ENCODE measurements at regions not wholly inside any gene's neighbourhood (a gene's known extent, or its start where the extent isn't known, plus 50 kb on each side); places are given as distances from the start of the nearest gene placed in this dataset.
"Not testable (repeated sequence)": the region's sequence is repeated elsewhere in the genome, so short reads cannot be mapped to it uniquely, and the experiment has no call there.

DNA sequence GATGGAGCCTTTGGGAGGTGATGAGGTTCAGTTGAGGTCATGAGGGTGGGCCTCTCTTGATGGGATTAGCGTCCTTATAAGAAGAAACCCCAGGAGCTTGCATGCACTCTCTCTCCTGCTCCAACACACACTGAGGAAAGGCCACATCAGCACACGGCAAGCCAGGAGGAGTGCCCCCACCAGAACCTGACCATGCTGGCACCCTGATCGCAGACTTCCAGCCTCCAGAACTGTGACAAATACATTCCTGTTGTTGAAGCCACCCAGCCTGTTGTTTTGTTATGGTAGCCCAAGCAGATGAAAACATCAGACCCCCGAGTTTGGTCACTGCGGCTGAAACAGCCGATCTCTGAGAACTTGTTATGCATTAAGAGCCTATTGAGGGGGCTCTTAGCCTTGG, 64.8 kb upstream of the SOD1 start:
- Histone ChIP-seq H3K9me3 (ENCODE audit: low read depth, low read length) (no peaks in the 10 kb centered on the region), H3K36me3 (ENCODE audit: insufficient read depth, low read length) (no peaks in the 10 kb centered on the region), H3K9ac (ENCODE audit: insufficient read length) (no peak overlapping the region), H3K4me3 (no peak overlapping the region), H3K27ac (no peak overlapping the region)
- TF ChIP-seq POLR2AphosphoS5 (IDR thresholded peaks at IDR 0.05; ENCODE audit: borderline replicate concordance, low read depth, low read length) (no peak), FOXP2 (optimal IDR thresholded peaks at IDR 0.05; ENCODE audit: control extremely low read depth, extremely low read length, insufficient read depth) (no peak), EZH2 (IDR thresholded peaks at IDR 0.05) (no peak)
- no peak for DNase-seq (ENCODE audit: low read depth, low spot score)

- TF ChIP-seq EZH2 (IDR thresholded peaks at IDR 0.05) = no peak
- TF ChIP-seq POLR2AphosphoS5 (IDR thresholded peaks at IDR 0.05; ENCODE audit: borderline replicate concordance, low read depth, low read length) = no peak
- TF ChIP-seq FOXP2 (optimal IDR thresholded peaks at IDR 0.05; ENCODE audit: control extremely low read depth, extremely low read length, insufficient read depth) = no peak
- H3K9me3 ChIP-seq (ENCODE audit: low read depth, low read length) = no peaks in the 10 kb centered on the region
- H3K9ac ChIP-seq (ENCODE audit: insufficient read length) = no peak overlapping the region
- DNase-seq (ENCODE audit: low read depth, low spot score) = no peak
- H3K4me3 ChIP-seq = no peak overlapping the region
- no peaks in the 10 kb centered on the region for H3K36me3 ChIP-seq (ENCODE audit: insufficient read depth, low read length)
- no peak overlapping the region for H3K27ac ChIP-seq
Measured at GRCh38 chr21:31594279-31594678, 65.2 kb upstream of the SOD1 start.

- TF ChIP-seq FOXP2 (optimal IDR thresholded peaks at IDR 0.05; ENCODE audit: control extremely low read depth, extremely low read length, insufficient read depth) = no peak
- no peak for TF ChIP-seq POLR2AphosphoS5 (IDR thresholded peaks at IDR 0.05; ENCODE audit: borderline replicate concordance, low read depth, low read length)
- TF ChIP-seq EZH2 (IDR thresholded peaks at IDR 0.05) = no peak
- Histone ChIP-seq H3K9me3 (ENCODE audit: low read depth, low read length) (no peaks in the 10 kb centered on the region), H3K36me3 (ENCODE audit: insufficient read depth, low read length) (no peaks in the 10 kb centered on the region), H3K4me3 (no peak overlapping the region), H3K9ac (ENCODE audit: insufficient read length) (no peak overlapping the region), H3K27ac (no peak overlapping the region)
- no peak for DNase-seq (ENCODE audit: low read depth, low spot score)
Measured at GRCh38 chr21:31592963-31593560, 66.4 kb upstream of the SOD1 start.

- Histone ChIP-seq H3K9ac (ENCODE audit: insufficient read length) (no peak overlapping the region), H3K27ac (no peak overlapping the region), H3K9me3 (ENCODE audit: low read depth, low read length) (no peaks in the 10 kb centered on the region), H3K4me3 (no peak overlapping the region), H3K36me3 (ENCODE audit: insufficient read depth, low read length) (no peaks in the 10 kb centered on the region)
- no peak for DNase-seq (ENCODE audit: low read depth, low spot score)
- TF ChIP-seq FOXP2 (optimal IDR thresholded peaks at IDR 0.05; ENCODE audit: control extremely low read depth, extremely low read length, insufficient read depth) (no peak), POLR2AphosphoS5 (IDR thresholded peaks at IDR 0.05; ENCODE audit: borderline replicate concordance, low read depth, low read length) (no peak), EZH2 (IDR thresholded peaks at IDR 0.05) (no peak)
Measured at GRCh38 chr21:31592516-31592915, 67.0 kb upstream of the SOD1 start.

GRCh38 chr21:31589820-31590219, 69.7 kb upstream of the SOD1 start:
- Histone ChIP-seq H3K4me3 (no peak overlapping the region), H3K27ac (no peak overlapping the region), H3K9ac (ENCODE audit: insufficient read length) (no peak overlapping the region), H3K9me3 (ENCODE audit: low read depth, low read length) (no peaks in the 10 kb centered on the region), H3K36me3 (ENCODE audit: insufficient read depth, low read length) (no peaks in the 10 kb centered on the region)
- DNase-seq (ENCODE audit: low read depth, low spot score) = no peak
- no peak for TF ChIP-seq FOXP2 (optimal IDR thresholded peaks at IDR 0.05; ENCODE audit: control extremely low read depth, extremely low read length, insufficient read depth)
- TF ChIP-seq POLR2AphosphoS5 (IDR thresholded peaks at IDR 0.05; ENCODE audit: borderline replicate concordance, low read depth, low read length) = no peak
- no peak for TF ChIP-seq EZH2 (IDR thresholded peaks at IDR 0.05)

DNA sequence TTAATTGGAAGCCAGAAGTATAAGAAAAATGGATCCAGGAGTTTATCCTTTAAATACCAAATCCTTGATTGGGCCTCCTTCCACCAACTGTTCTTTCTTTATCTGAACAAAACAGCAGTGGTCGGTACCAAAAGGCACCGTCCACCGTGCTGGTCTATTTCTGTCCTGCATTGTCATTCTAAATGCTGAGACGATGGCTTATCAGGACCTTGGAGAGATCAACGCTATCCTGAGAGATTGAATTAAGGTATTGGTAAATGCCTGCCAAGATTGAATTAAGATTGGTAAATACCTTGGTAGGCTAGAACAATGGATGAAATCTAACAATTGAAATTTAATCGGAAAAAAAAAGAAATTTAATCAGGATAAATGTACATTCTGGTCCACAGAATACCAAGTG, 73.4 kb upstream of the SOD1 start:
- Histone ChIP-seq H3K36me3 (ENCODE audit: insufficient read depth, low read length) (no peaks in the 10 kb centered on the region), H3K4me3 (no peak overlapping the region), H3K9me3 (ENCODE audit: low read depth, low read length) (no peaks in the 10 kb centered on the region), H3K9ac (ENCODE audit: insufficient read length) (no peak overlapping the region), H3K27ac (no peak overlapping the region)
- no peak for DNase-seq (ENCODE audit: low read depth, low spot score)
- TF ChIP-seq EZH2 (IDR thresholded peaks at IDR 0.05) (no peak), FOXP2 (optimal IDR thresholded peaks at IDR 0.05; ENCODE audit: control extremely low read depth, extremely low read length, insufficient read depth) (no peak), POLR2AphosphoS5 (IDR thresholded peaks at IDR 0.05; ENCODE audit: borderline replicate concordance, low read depth, low read length) (no peak)

DNA sequence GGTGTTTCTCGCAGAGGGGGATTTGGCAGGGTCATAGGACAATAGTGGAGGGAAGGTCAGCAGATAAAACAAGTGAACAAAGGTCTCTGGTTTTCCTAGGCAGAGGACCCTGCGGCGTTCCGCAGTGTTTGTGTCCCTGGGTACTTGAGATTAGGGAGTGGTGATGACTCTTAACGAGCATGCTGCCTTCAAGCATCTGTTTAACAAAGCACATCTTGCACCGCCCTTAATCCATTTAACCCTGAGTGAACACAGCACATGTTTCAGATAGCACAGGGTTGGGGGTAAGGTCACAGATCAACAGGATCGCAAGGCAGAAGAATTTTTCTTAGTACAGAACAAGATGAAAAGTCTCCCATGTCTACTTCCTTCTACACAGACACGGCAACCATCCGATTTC, 75.6 kb upstream of the SOD1 start:
- H3K27ac ChIP-seq; H3K9me3 ChIP-seq (ENCODE audit: low read depth, low read length); H3K4me3 ChIP-seq; H3K36me3 ChIP-seq (ENCODE audit: insufficient read depth, low read length); H3K9ac ChIP-seq (ENCODE audit: insufficient read length); DNase-seq (ENCODE audit: low read depth, low spot score): not testable (repeated sequence)

- no peaks in the 10 kb centered on the region for H3K36me3 ChIP-seq (ENCODE audit: insufficient read depth, low read length)
- H3K9ac ChIP-seq (ENCODE audit: insufficient read length) = no peak overlapping the region
- no peak overlapping the region for H3K4me3 ChIP-seq
- no peak overlapping the region for H3K27ac ChIP-seq
- no peaks in the 10 kb centered on the region for H3K9me3 ChIP-seq (ENCODE audit: low read depth, low read length)
- no peak for TF ChIP-seq POLR2AphosphoS5 (IDR thresholded peaks at IDR 0.05; ENCODE audit: borderline replicate concordance, low read depth, low read length)
- no peak for TF ChIP-seq FOXP2 (optimal IDR thresholded peaks at IDR 0.05; ENCODE audit: control extremely low read depth, extremely low read length, insufficient read depth)
- TF ChIP-seq EZH2 (IDR thresholded peaks at IDR 0.05) = no peak
- no peak for DNase-seq (ENCODE audit: low read depth, low spot score)
Measured at GRCh38 chr21:31583498-31583897, 76.0 kb upstream of the SOD1 start.

- no peaks in the 10 kb centered on the region for H3K9me3 ChIP-seq (ENCODE audit: low read depth, low read length)
- no peak for TF ChIP-seq FOXP2 (optimal IDR thresholded peaks at IDR 0.05; ENCODE audit: control extremely low read depth, extremely low read length, insufficient read depth)
- no peak for TF ChIP-seq EZH2 (IDR thresholded peaks at IDR 0.05)
- TF ChIP-seq POLR2AphosphoS5 (IDR thresholded peaks at IDR 0.05; ENCODE audit: borderline replicate concordance, low read depth, low read length) = no peak
- no peaks in the 10 kb centered on the region for H3K36me3 ChIP-seq (ENCODE audit: insufficient read depth, low read length)
- DNase-seq (ENCODE audit: low read depth, low spot score) = peak; percentile 6
- H3K9ac ChIP-seq (ENCODE audit: insufficient read length) = no peak overlapping the region
- H3K4me3 ChIP-seq = no peak overlapping the region
- no peak overlapping the region for H3K27ac ChIP-seq
Measured at GRCh38 chr21:31580866-31581276, 78.6 kb upstream of the SOD1 start.

All from SK-N-MC (cell line).